Caco-2 (cell line): ENCODE measurements at regions not wholly inside any gene's neighbourhood (a gene's known extent, or its start where the extent isn't known, plus 50 kb on each side); places are given as distances from the start of the nearest gene placed in this dataset.

Experiments
- BruUV-seq: library from RNA; stranded (reverse); fragments of 400-500 nt; replicated peaks from 2 replicates; lab custom pipeline; 2021; lab: Mats Ljungman, UMichigan
- CTCF ChIA-PET: fragments of 300-600 bp; sonication (Branson Sonifier 250); formaldehyde crosslinking; loops from one replicate; lab custom pipeline; 2022; ENCODE audit warnings: antibody characterized with exemption; lab: Charles Lee
- POLR2A ChIA-PET: fragments of 300-600 bp; sonication (Branson Sonifier 250); formaldehyde crosslinking; loops from one replicate; lab custom pipeline; 2022; ENCODE audit warnings: antibody characterized with exemption; lab: Charles Lee
- DNase-seq, 2 experiments: peaks; one replicate each; pipeline versions ENCODE4 v3.0.0 to v3.0.0-alpha.2; 2020 to 2022
- H3K27me3 ChIP-seq: replicated peaks from 2 replicates; pipeline ENCODE4 v1.6.0; 2011; ENCODE audit warnings: low read length; ENCODE audit not compliant: control insufficient read depth, insufficient read depth
- H3K36me3 ChIP-seq: 2 replicates; pipeline ENCODE4 v1.5.1; 2011; ENCODE audit warnings: low read length; ENCODE audit not compliant: control insufficient read depth, insufficient read depth
- H3K4me1 ChIP-seq: fragments of 250-450 bp; sonication (Bioruptor Pico); 2 replicates; pipeline ENCODE4 v1.5.1; 2020; ENCODE audit warnings: mild to moderate bottlenecking
- H3K4me3 ChIP-seq: 2 replicates; pipeline ENCODE4 v1.5.1; 2011; ENCODE audit warnings: low read depth, mild to moderate bottlenecking, control low read depth, low read length
- H3K9me3 ChIP-seq: fragments of 250-450 bp; sonication (Bioruptor Pico); 2 replicates; pipeline ENCODE4 v1.5.1; 2020; ENCODE audit warnings: mild to moderate bottlenecking, moderate library complexity
- H3K27ac Mint-ChIP-seq: one replicate; pipeline ENCODE4 v1.8.0; 2022; ENCODE audit warnings: mixed read lengths; ENCODE audit not compliant: unreplicated experiment
- H3K27me3 Mint-ChIP-seq: one replicate; pipeline ENCODE4 v1.8.0; 2022; ENCODE audit warnings: mixed read lengths; ENCODE audit not compliant: insufficient read depth, unreplicated experiment
- H3K36me3 Mint-ChIP-seq: one replicate; pipeline ENCODE4 v1.8.0; 2022; ENCODE audit warnings: mild to moderate bottlenecking, mixed read lengths; ENCODE audit not compliant: insufficient read depth, unreplicated experiment
- H3K4me1 Mint-ChIP-seq: one replicate; pipeline ENCODE4 v1.8.0; 2022; ENCODE audit warnings: low read depth, mixed read lengths; ENCODE audit not compliant: unreplicated experiment
- H3K4me3 Mint-ChIP-seq: one replicate; pipeline ENCODE4 v1.8.0; 2022; ENCODE audit warnings: mild to moderate bottlenecking, moderate library complexity, mixed read lengths; ENCODE audit not compliant: unreplicated experiment
- H3K9me3 Mint-ChIP-seq: one replicate; pipeline ENCODE4 v1.8.0; 2022; ENCODE audit warnings: mixed read lengths; ENCODE audit not compliant: unreplicated experiment
- CTCF ChIP-seq, 2 experiments: fragments of 200-600 bp in 1 of 2; IDR thresholded peaks; 1 replicate in 1 of 2; 2 replicates in 1 of 2; pipeline versions ENCODE4 v1.5.1 to v1.8.0; 2011 to 2022; ENCODE audit warnings: antibody characterized with exemption in 1 of 2, control low read depth in 1 of 2, inconsistent platforms in 1 of 2, low read depth in 1 of 2, low read length in 1 of 2, mild to moderate bottlenecking in 1 of 2, moderate library complexity in 1 of 2; ENCODE audit not compliant: insufficient read depth in 1 of 2, severe bottlenecking in 1 of 2, unreplicated experiment in 1 of 2
- intact Hi-C: fragments of 100-400 bp; cut with micrococcal nuclease; formaldehyde crosslinking; loops from one replicate; pipeline ENCODE4 v1.10.0; 2022; ENCODE audit not compliant: unreplicated experiment

- TF ChIP-seq CTCF (IDR thresholded peaks at IDR 0.05; ENCODE audit: insufficient read depth in 1 of 2, low read depth in 1 of 2, low read length in 1 of 2, severe bottlenecking in 1 of 2, unreplicated experiment in 1 of 2), result no peak
- Mint-ChIP-seq H3K4me3 (no peak overlapping the region), H3K9me3 (peaks cover 20% of the 10 kb centered on the region), H3K4me1 (no peaks in the 10 kb centered on the region), H3K27ac (no peak overlapping the region), H3K36me3 (no peaks in the 10 kb centered on the region), H3K27me3 (peaks cover 9% of the 10 kb centered on the region)
- ChIA-PET POLR2A (no interaction called here), CTCF (no interaction called here)
- H3K9me3 ChIP-seq, result no peaks in the 10 kb centered on the region
- H3K4me3 ChIP-seq, result no peak overlapping the region
- BruUV-seq, result no TSS peak
- intact Hi-C loops, result no loop called here
- no peaks in the 10 kb centered on the region for H3K4me1 ChIP-seq
- no peak for DNase-seq
- no peaks in the 10 kb centered on the region for H3K27me3 ChIP-seq
- no peaks in the 10 kb centered on the region for H3K36me3 ChIP-seq
These were observed 468.3 kb upstream of the AUTS2 start for GRCh38 chr7:69129951-69130350.

- Mint-ChIP-seq H3K4me1 (no peaks in the 10 kb centered on the region), H3K9me3 (peaks cover 25% of the 10 kb centered on the region), H3K4me3 (no peak overlapping the region), H3K27me3 (peaks cover 9% of the 10 kb centered on the region), H3K36me3 (no peaks in the 10 kb centered on the region), H3K27ac (no peak overlapping the region)
- TF ChIP-seq CTCF (IDR thresholded peaks at IDR 0.05; ENCODE audit: insufficient read depth in 1 of 2, low read depth in 1 of 2, low read length in 1 of 2, severe bottlenecking in 1 of 2, unreplicated experiment in 1 of 2), result no peak
- intact Hi-C loops, result no loop called here
- DNase-seq, result no peak
- no TSS peak for BruUV-seq
- Histone ChIP-seq H3K27me3 (no peaks in the 10 kb centered on the region), H3K4me1 (no peaks in the 10 kb centered on the region), H3K4me3 (no peak overlapping the region), H3K36me3 (no peaks in the 10 kb centered on the region), H3K9me3 (no peaks in the 10 kb centered on the region)
- CTCF ChIA-PET, result no interaction called here
- POLR2A ChIA-PET, result no interaction called here
These were observed 467.9 kb upstream of the AUTS2 start for GRCh38 chr7:69130396-69130795.

GRCh38 chr7:69134316-69134715 is 464.0 kb upstream of the AUTS2 start:
- ChIA-PET CTCF (no interaction called here), POLR2A (no interaction called here)
- no TSS peak for BruUV-seq
- DNase-seq, result no peak
- Histone ChIP-seq H3K27me3 (no peaks in the 10 kb centered on the region), H3K36me3 (no peaks in the 10 kb centered on the region), H3K4me1 (no peaks in the 10 kb centered on the region), H3K4me3 (no peak overlapping the region), H3K9me3 (peaks cover 8% of the 10 kb centered on the region)
- Mint-ChIP-seq H3K36me3 (no peaks in the 10 kb centered on the region), H3K4me3 (no peak overlapping the region), H3K9me3 (peaks cover 44% of the 10 kb centered on the region), H3K4me1 (no peaks in the 10 kb centered on the region), H3K27me3 (peaks cover 9% of the 10 kb centered on the region), H3K27ac (no peak overlapping the region)
- TF ChIP-seq CTCF (IDR thresholded peaks at IDR 0.05; ENCODE audit: insufficient read depth in 1 of 2, low read depth in 1 of 2, low read length in 1 of 2, severe bottlenecking in 1 of 2, unreplicated experiment in 1 of 2), result no peak
- intact Hi-C loops, result no loop called here
